ENCODE measurements at regions not wholly inside any gene's neighbourhood (a gene's known extent, or its start where the extent isn't known, plus 50 kb on each side); places are given as distances from the start of the nearest gene placed in this dataset.

- TF ChIP-seq, protein P1, sequence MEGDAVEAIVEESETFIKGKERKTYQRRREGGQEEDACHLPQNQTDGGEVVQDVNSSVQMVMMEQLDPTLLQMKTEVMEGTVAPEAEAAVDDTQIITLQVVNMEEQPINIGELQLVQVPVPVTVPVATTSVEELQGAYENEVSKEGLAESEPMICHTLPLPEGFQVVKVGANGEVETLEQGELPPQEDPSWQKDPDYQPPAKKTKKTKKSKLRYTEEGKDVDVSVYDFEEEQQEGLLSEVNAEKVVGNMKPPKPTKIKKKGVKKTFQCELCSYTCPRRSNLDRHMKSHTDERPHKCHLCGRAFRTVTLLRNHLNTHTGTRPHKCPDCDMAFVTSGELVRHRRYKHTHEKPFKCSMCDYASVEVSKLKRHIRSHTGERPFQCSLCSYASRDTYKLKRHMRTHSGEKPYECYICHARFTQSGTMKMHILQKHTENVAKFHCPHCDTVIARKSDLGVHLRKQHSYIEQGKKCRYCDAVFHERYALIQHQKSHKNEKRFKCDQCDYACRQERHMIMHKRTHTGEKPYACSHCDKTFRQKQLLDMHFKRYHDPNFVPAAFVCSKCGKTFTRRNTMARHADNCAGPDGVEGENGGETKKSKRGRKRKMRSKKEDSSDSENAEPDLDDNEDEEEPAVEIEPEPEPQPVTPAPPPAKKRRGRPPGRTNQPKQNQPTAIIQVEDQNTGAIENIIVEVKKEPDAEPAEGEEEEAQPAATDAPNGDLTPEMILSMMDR (IDR thresholded peaks at IDR 0.05), result no peak
- no peak for TF ChIP-seq POLR2AphosphoS5 (IDR thresholded peaks at IDR 0.05)
Measured at GRCh38 chr9:110013064-110013463, 194.9 kb downstream of the C9orf152 start.
